Activated T-cell treated with anti-CD3 and anti-CD28 coated beads, Interleukin-2, amount 50 U/mL, for 48 hours (primary cell): ENCODE measurements at regions not wholly inside any gene's neighbourhood (a gene's known extent, or its start where the extent isn't known, plus 50 kb on each side); places are given as distances from the start of the nearest gene placed in this dataset.
A peak's percentile ranks its signal among the peaks of the same experiment; 100 is the strongest.
"Not testable (repeated sequence)": the region's sequence is repeated elsewhere in the genome, so short reads cannot be mapped to it uniquely, and the experiment has no call there.

Experiments used
- DNase-seq, 2 experiments: peaks; one replicate each; pipeline ENCODE4 v3.0.0-alpha.2; 2020

- no peak for DNase-seq
Measured at GRCh38 chr3:10628891-10629670, 123.7 kb upstream of the ATP2B2 start.

- DNase-seq = no peak
Measured at GRCh38 chr3:10629671-10630040, 124.3 kb upstream of the ATP2B2 start.

- no peak for DNase-seq
Measured at GRCh38 chr3:10631224-10631623, 125.8 kb upstream of the ATP2B2 start.

GRCh38 chr3:10632125-10632524, 126.7 kb upstream of the ATP2B2 start:
- DNase-seq = no peak

GRCh38 chr3:10632741-10633140, 127.4 kb upstream of the ATP2B2 start:
- no peak for DNase-seq

- no peak for DNase-seq
Measured at GRCh38 chr3:10635446-10636076, 130.2 kb upstream of the ATP2B2 start.

GRCh38 chr3:10637342-10637741, 132.0 kb upstream of the ATP2B2 start:
- DNase-seq = no peak

GRCh38 chr3:10638466-10638865, 133.1 kb upstream of the ATP2B2 start:
- no peak for DNase-seq

- no peak for DNase-seq
Measured at GRCh38 chr3:10641760-10642159, 136.4 kb upstream of the ATP2B2 start.

- DNase-seq = no peak
Measured at GRCh38 chr3:10644189-10644588, 138.8 kb upstream of the ATP2B2 start.

- no peak for DNase-seq
Measured at GRCh38 chr3:10645800-10646199, 140.4 kb upstream of the ATP2B2 start.

- DNase-seq = no peak
Measured at GRCh38 chr3:10646531-10647335, 141.3 kb upstream of the ATP2B2 start.

GRCh38 chr3:10647376-10647775, 142.0 kb upstream of the ATP2B2 start:
- DNase-seq = no peak

- no peak for DNase-seq
Measured at GRCh38 chr3:10648181-10648580, 142.8 kb upstream of the ATP2B2 start.

GRCh38 chr3:10649463-10649862, 144.1 kb upstream of the ATP2B2 start:
- not testable (repeated sequence) for DNase-seq

- no peak for DNase-seq
Measured at GRCh38 chr3:10651506-10651905, 146.1 kb upstream of the ATP2B2 start.

- DNase-seq = no peak
Measured at GRCh38 chr3:10653241-10653640, 147.9 kb upstream of the ATP2B2 start.

GRCh38 chr3:10653866-10654611, 148.7 kb upstream of the ATP2B2 start:
- DNase-seq = no peak

GRCh38 chr3:10655105-10655504, 149.7 kb upstream of the ATP2B2 start:
- no peak for DNase-seq

- not testable (repeated sequence) for DNase-seq
Measured at GRCh38 chr3:10657339-10657738, 152.0 kb upstream of the ATP2B2 start.

GRCh38 chr3:10665592-10665991, 150.4 kb upstream of the SLC6A11 start:
- no peak for DNase-seq

- peak in 1 of 2 experiments; percentile 25 for DNase-seq
Measured at GRCh38 chr3:10666621-10667020, 149.4 kb upstream of the SLC6A11 start.

- no peak for DNase-seq
Measured at GRCh38 chr3:10667269-10667668, 148.8 kb upstream of the SLC6A11 start.
